HEK293T (cell line): ENCODE measurements at regions not wholly inside any gene's neighbourhood (a gene's known extent, or its start where the extent isn't known, plus 50 kb on each side); places are given as distances from the start of the nearest gene placed in this dataset.

Experiments used
- FOXA1 ChIP-seq: fragments of 450-650 bp; IDR thresholded peaks from 2 replicates; pipeline ENCODE4 v1.6.1; 2016; ENCODE audit warnings: mild to moderate bottlenecking
- TF ChIP-seq, protein P1 (sequence below): fragments of 450-650 bp; IDR thresholded peaks from 2 replicates; pipeline ENCODE4 v1.6.1; 2016

DNA sequence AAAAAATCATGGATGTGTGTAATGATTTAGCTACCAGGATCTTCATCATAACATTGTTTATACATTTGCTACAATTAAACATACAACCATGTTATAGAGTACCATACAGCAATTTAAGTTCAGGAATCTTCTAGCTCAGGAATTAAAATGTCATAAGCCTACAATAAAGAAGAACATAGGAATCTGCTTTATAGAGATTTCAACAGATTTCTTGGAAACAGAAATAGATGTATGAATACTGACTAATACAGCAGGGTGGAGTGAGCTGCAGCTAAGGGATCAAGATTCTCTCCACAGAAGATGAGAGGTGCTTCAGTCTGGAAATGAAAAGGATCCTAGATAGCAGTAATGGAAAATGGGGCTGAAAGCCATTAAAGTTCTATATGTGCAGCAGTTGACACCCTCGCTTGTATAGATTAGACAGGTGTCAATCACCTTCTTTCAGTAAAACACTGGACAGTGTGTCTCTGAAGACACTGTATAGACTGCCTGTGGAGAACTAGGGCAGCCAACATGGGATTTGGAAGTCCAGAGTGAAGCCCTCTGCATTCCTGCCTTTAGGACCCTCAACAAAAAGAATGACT lies 73.9 kb downstream of the DNTTIP2 start:
- TF ChIP-seq FOXA1: no peak
- TF ChIP-seq, protein P1, sequence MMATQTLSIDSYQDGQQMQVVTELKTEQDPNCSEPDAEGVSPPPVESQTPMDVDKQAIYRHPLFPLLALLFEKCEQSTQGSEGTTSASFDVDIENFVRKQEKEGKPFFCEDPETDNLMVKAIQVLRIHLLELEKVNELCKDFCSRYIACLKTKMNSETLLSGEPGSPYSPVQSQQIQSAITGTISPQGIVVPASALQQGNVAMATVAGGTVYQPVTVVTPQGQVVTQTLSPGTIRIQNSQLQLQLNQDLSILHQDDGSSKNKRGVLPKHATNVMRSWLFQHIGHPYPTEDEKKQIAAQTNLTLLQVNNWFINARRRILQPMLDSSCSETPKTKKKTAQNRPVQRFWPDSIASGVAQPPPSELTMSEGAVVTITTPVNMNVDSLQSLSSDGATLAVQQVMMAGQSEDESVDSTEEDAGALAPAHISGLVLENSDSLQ: no peak
